AG04450 (cell line): ENCODE measurements at regions not wholly inside any gene's neighbourhood (a gene's known extent, or its start where the extent isn't known, plus 50 kb on each side); places are given as distances from the start of the nearest gene placed in this dataset.

Experiments
- CTCF ChIA-PET: fragments of 300-600, 350-600 bp; formaldehyde crosslinking; extraction: SDS; loops from one replicate; lab custom pipeline; 2022; ENCODE audit warnings: antibody characterized with exemption, inconsistent platforms; lab: Charles Lee
- POLR2A ChIA-PET: fragments of 350-600 bp; formaldehyde crosslinking; extraction: SDS; loops from one replicate; lab custom pipeline; 2021; ENCODE audit warnings: antibody characterized with exemption, inconsistent platforms; lab: Yijun Ruan, JAX
- DNase-seq: peaks from one replicate; pipeline ENCODE4 v3.0.0-alpha.2; 2011; ENCODE audit warnings: low read depth, low spot score
- H3K27ac ChIP-seq: one replicate; pipeline ENCODE4 v1.5.1; 2012; ENCODE audit warnings: low read depth, low read length, control low read depth
- H3K27me3 ChIP-seq: one replicate; pipeline ENCODE4 v1.6.0; 2012; ENCODE audit warnings: low read length; ENCODE audit not compliant: control insufficient read depth, insufficient read depth
- H3K4me3 ChIP-seq: 2 replicates; pipeline ENCODE4 v1.5.1; 2011; ENCODE audit warnings: mild to moderate bottlenecking, low read depth, low read length, control low read depth
- H3K9me3 ChIP-seq: 2 replicates; pipeline ENCODE4 v1.5.1; 2012; ENCODE audit warnings: low read length; ENCODE audit not compliant: control insufficient read depth, insufficient read depth
- CTCF ChIP-seq: IDR thresholded peaks from 2 replicates; pipeline ENCODE4 v1.5.1; 2011; ENCODE audit warnings: low read depth, low read length, control low read depth, inconsistent platforms

GRCh38 chr9:85204176-85204575, 534.6 kb downstream of the NTRK2 start:
- DNase-seq, result no peak
- no peak overlapping the region for H3K4me3 ChIP-seq
- CTCF ChIA-PET, result no interaction called here
- H3K27ac ChIP-seq, result no peak overlapping the region
- no peaks in the 10 kb centered on the region for H3K27me3 ChIP-seq
- TF ChIP-seq CTCF, result no peak
- H3K9me3 ChIP-seq, result peaks cover 33% of the 10 kb centered on the region
- POLR2A ChIA-PET, result no interaction called here

- peaks cover 34% of the 10 kb centered on the region for H3K9me3 ChIP-seq
- DNase-seq, result no peak
- no peak overlapping the region for H3K27ac ChIP-seq
- H3K27me3 ChIP-seq, result no peaks in the 10 kb centered on the region
- no peak overlapping the region for H3K4me3 ChIP-seq
- TF ChIP-seq CTCF, result no peak
- ChIA-PET POLR2A (no interaction called here), CTCF (no interaction called here)
Observed at GRCh38 chr9:85202596-85202995, 533.1 kb downstream of the NTRK2 start.

- ChIA-PET CTCF (no interaction called here), POLR2A (no interaction called here)
- no peak for TF ChIP-seq CTCF
- no peaks in the 10 kb centered on the region for H3K27me3 ChIP-seq
- DNase-seq, result no peak
- H3K9me3 ChIP-seq, result peaks cover 30% of the 10 kb centered on the region
- no peak overlapping the region for H3K27ac ChIP-seq
- no peak overlapping the region for H3K4me3 ChIP-seq
Observed at GRCh38 chr9:85200726-85201404, 531.3 kb downstream of the NTRK2 start.

- DNase-seq, result no peak
- Histone ChIP-seq H3K27ac (no peak overlapping the region), H3K4me3 (no peak overlapping the region), H3K9me3 (peaks cover 25% of the 10 kb centered on the region), H3K27me3 (no peaks in the 10 kb centered on the region)
- TF ChIP-seq CTCF, result no peak
- POLR2A ChIA-PET, result no interaction called here
- CTCF ChIA-PET, result no interaction called here
Observed at GRCh38 chr9:85199866-85200495, 530.5 kb downstream of the NTRK2 start.

GRCh38 chr9:85192750-85193149, 523.2 kb downstream of the NTRK2 start:
- no peak for TF ChIP-seq CTCF
- Histone ChIP-seq H3K27me3 (no peaks in the 10 kb centered on the region), H3K27ac (no peak overlapping the region), H3K4me3 (no peak overlapping the region), H3K9me3 (peaks cover 19% of the 10 kb centered on the region)
- DNase-seq, result no peak
- POLR2A ChIA-PET, result no interaction called here
- CTCF ChIA-PET, result no interaction called here
